ENCODE measurements at regions not wholly inside any gene's neighbourhood (a gene's known extent, or its start where the extent isn't known, plus 50 kb on each side); places are given as distances from the start of the nearest gene placed in this dataset.

DNA sequence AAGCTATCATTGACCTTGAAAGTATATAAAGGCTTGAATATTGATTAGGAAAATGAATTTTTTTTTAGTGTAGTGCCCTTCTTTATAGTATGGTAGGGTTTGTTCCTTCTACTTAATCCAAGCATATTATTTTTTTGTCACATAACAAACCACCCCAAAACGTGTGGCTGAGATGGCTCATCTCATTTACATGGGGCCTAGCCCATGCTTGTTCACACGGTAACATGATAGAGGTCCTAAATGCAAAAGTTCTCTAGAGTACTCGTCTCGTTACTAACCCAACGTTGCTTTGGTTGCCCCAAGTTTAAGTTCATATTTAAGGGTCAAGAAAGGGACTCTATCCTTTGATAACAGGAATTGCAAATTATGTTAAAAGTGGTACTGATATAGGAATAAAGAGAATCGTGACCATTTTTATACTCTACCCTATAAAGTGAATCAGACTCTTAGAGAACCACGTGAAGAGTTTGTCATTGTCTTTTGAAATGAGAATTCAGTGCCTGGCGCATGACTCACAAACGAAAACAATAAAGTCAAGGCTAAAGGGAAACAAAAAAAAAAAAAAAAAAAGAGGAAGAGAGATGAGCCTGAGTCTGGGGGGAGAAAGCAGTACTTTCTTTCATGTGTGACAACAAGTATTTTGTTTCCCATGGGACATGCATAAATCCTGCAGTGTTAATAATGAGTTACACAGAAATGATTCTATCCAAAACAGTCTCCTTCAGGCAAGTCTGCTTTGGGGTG lies 402.8 kb upstream of the NWD2 start:
- no peak for TF ChIP-seq CTCF (IDR thresholded peaks at IDR 0.05)
- no peak for TF ChIP-seq EP300 (IDR thresholded peaks at IDR 0.05)
- no peak for TF ChIP-seq POLR2A (IDR thresholded peaks at IDR 0.05)
- no peak for TF ChIP-seq POLR2AphosphoS5 (IDR thresholded peaks at IDR 0.05)

Measured in sigmoid colon (tissue), 4 donors.